ENCODE measurements at regions not wholly inside any gene's neighbourhood (a gene's known extent, or its start where the extent isn't known, plus 50 kb on each side); places are given as distances from the start of the nearest gene placed in this dataset.
A peak's percentile ranks its signal among the peaks of the same experiment; 100 is the strongest.

GRCh38 chr1:88169139-88169538, 514.9 kb upstream of the PKN2 start:
- Histone ChIP-seq H3K9me3 (ENCODE audit: control insufficient read depth in 4 of 4, low read length in 3 of 4) (no peaks in the 10 kb centered on the region), H3K27ac (ENCODE audit: low read depth in 1 of 2, low read length in 2 of 2) (no peak overlapping the region), H3K36me3 (ENCODE audit: control insufficient read depth in 4 of 4, insufficient read depth in 3 of 4, low read depth in 1 of 4, low read length in 3 of 4) (no peaks in the 10 kb centered on the region), H3K9ac (ENCODE audit: low read depth in 1 of 2, low read length in 2 of 2) (no peak overlapping the region), H3K27me3 (ENCODE audit: control insufficient read depth in 4 of 4, insufficient read depth in 4 of 4, low read length in 3 of 4) (no peaks in the 10 kb centered on the region), H3K4me3 (ENCODE audit: low read depth in 1 of 3, low read length in 3 of 3) (no peak overlapping the region), H3K4me1 (ENCODE audit: control insufficient read depth in 4 of 4, insufficient read depth in 4 of 4, low read length in 3 of 4) (peaks cover 2 to 13% (median 6%) of the 10 kb centered on the region in 4 donors)
- peak; percentile 14 for TF ChIP-seq SP1 (IDR thresholded peaks at IDR 0.05)
- peak; percentile 6 to 18 for TF ChIP-seq HNF4A (conservative IDR thresholded peaks at IDR 0.05)
- TF ChIP-seq CTCF (IDR thresholded peaks at IDR 0.05; ENCODE audit: low read depth, low read length, missing input control): no peak
- WGBS: 43% methylated on average over 3 of the region's 3 CpGs
- no peak for DNase-seq (ENCODE audit: low spot score)

- Histone ChIP-seq H3K4me1 (ENCODE audit: control insufficient read depth in 4 of 4, insufficient read depth in 4 of 4, low read length in 3 of 4) (peaks cover 2 to 13% (median 8%) of the 10 kb centered on the region in 4 donors), H3K27me3 (ENCODE audit: control insufficient read depth in 4 of 4, insufficient read depth in 4 of 4, low read length in 3 of 4) (no peaks in the 10 kb centered on the region), H3K9me3 (ENCODE audit: control insufficient read depth in 4 of 4, low read length in 3 of 4) (no peaks in the 10 kb centered on the region), H3K4me3 (ENCODE audit: low read depth in 1 of 3, low read length in 3 of 3) (no peak overlapping the region), H3K9ac (ENCODE audit: low read depth in 1 of 2, low read length in 2 of 2) (no peak overlapping the region), H3K27ac (ENCODE audit: low read depth in 1 of 2, low read length in 2 of 2) (peak overlapping the region in 1 of 2 donors; percentile 20), H3K36me3 (ENCODE audit: control insufficient read depth in 4 of 4, insufficient read depth in 3 of 4, low read depth in 1 of 4, low read length in 3 of 4) (no peaks in the 10 kb centered on the region)
- DNase-seq (ENCODE audit: low spot score): no peak
- peak; percentile 9 for TF ChIP-seq SP1 (IDR thresholded peaks at IDR 0.05)
- no peak for TF ChIP-seq RAD21 (IDR thresholded peaks at IDR 0.05)
Observed at GRCh38 chr1:88169939-88170338, 514.1 kb upstream of the PKN2 start.

- TF ChIP-seq EGR1 (IDR thresholded peaks at IDR 0.05; ENCODE audit: low read depth in 2 of 2) (no peak), NR2F2 (IDR thresholded peaks at IDR 0.05) (no peak), GABPA (IDR thresholded peaks at IDR 0.05 in 1 of 2, conservative IDR thresholded peaks at IDR 0.05 in 1 of 2) (peak in 1 of 2 donors; percentile 2)
- no peaks in the 10 kb centered on the region for H3K27me3 ChIP-seq (ENCODE audit: control insufficient read depth in 4 of 4, insufficient read depth in 4 of 4, low read length in 3 of 4)
- H3K4me3 ChIP-seq (ENCODE audit: low read depth in 1 of 3, low read length in 3 of 3): peak overlapping the region; percentile 23 to 35 (median 34)
- no peak for DNase-seq (ENCODE audit: low spot score)
- H3K36me3 ChIP-seq (ENCODE audit: control insufficient read depth in 4 of 4, insufficient read depth in 3 of 4, low read depth in 1 of 4, low read length in 3 of 4): no peaks in the 10 kb centered on the region
- peak overlapping the region in 1 of 2 donors; percentile 41 for H3K9ac ChIP-seq (ENCODE audit: low read depth in 1 of 2, low read length in 2 of 2)
- peaks cover 2 to 24% (median 14%) of the 10 kb centered on the region in 4 donors for H3K4me1 ChIP-seq (ENCODE audit: control insufficient read depth in 4 of 4, insufficient read depth in 4 of 4, low read length in 3 of 4)
- H3K27ac ChIP-seq (ENCODE audit: low read depth in 1 of 2, low read length in 2 of 2): peak overlapping the region; percentile 78 to 93
- 32% methylated on average over 3 of the region's 3 CpGs for WGBS
- H3K9me3 ChIP-seq (ENCODE audit: control insufficient read depth in 4 of 4, low read length in 3 of 4): no peaks in the 10 kb centered on the region
Observed at GRCh38 chr1:88175120-88175630, 508.9 kb upstream of the PKN2 start.

GRCh38 chr1:88175631-88176226, 508.3 kb upstream of the PKN2 start:
- Histone ChIP-seq H3K4me3 (ENCODE audit: low read depth in 1 of 3, low read length in 3 of 3) (peak overlapping the region; percentile 23 to 35 (median 34)), H3K36me3 (ENCODE audit: control insufficient read depth in 4 of 4, insufficient read depth in 3 of 4, low read depth in 1 of 4, low read length in 3 of 4) (no peaks in the 10 kb centered on the region), H3K9ac (ENCODE audit: low read depth in 1 of 2, low read length in 2 of 2) (peak overlapping the region in 1 of 2 donors; percentile 41), H3K4me1 (ENCODE audit: control insufficient read depth in 4 of 4, insufficient read depth in 4 of 4, low read length in 3 of 4) (peaks cover 2 to 28% (median 14%) of the 10 kb centered on the region in 4 donors), H3K9me3 (ENCODE audit: control insufficient read depth in 4 of 4, low read length in 3 of 4) (no peaks in the 10 kb centered on the region), H3K27me3 (ENCODE audit: control insufficient read depth in 4 of 4, insufficient read depth in 4 of 4, low read length in 3 of 4) (no peaks in the 10 kb centered on the region), H3K27ac (ENCODE audit: low read depth in 1 of 2, low read length in 2 of 2) (peak overlapping the region; percentile 78 to 93)
- DNase-seq (ENCODE audit: low spot score): no peak
- 24% methylated on average over 10 of the region's 10 CpGs for WGBS
- no peak for TF ChIP-seq TAF1 (conservative IDR thresholded peaks at IDR 0.05)
- TF ChIP-seq NR2F2 (IDR thresholded peaks at IDR 0.05): no peak
- peak; percentile 96 for TF ChIP-seq HNF4G (IDR thresholded peaks at IDR 0.05)
- peak; percentile 65 for TF ChIP-seq ZBTB33 (IDR thresholded peaks at IDR 0.05)
- peak; percentile 66 to 88 for TF ChIP-seq RXRA (IDR thresholded peaks at IDR 0.05)
- peak; percentile 96 for TF ChIP-seq SP1 (IDR thresholded peaks at IDR 0.05)
- TF ChIP-seq EGR1 (IDR thresholded peaks at IDR 0.05; ENCODE audit: low read depth in 2 of 2): peak in 1 of 2 donors; percentile 31
- TF ChIP-seq RAD21 (IDR thresholded peaks at IDR 0.05): peak; percentile 43 to 44
- peak; percentile 75 for TF ChIP-seq YY1 (IDR thresholded peaks at IDR 0.05)
- TF ChIP-seq ATF3 (IDR thresholded peaks at IDR 0.05): peak; percentile 99
- TF ChIP-seq GABPA (IDR thresholded peaks at IDR 0.05 in 1 of 2, conservative IDR thresholded peaks at IDR 0.05 in 1 of 2): peak in 1 of 2 donors; percentile 55
- peak; percentile 99 for TF ChIP-seq HNF4A (conservative IDR thresholded peaks at IDR 0.05)
- peak; percentile 87 for TF ChIP-seq REST (IDR thresholded peaks at IDR 0.05)
